ENCODE measurements at regions not wholly inside any gene's neighbourhood (a gene's known extent, or its start where the extent isn't known, plus 50 kb on each side); places are given as distances from the start of the nearest gene placed in this dataset.

GRCh38 chr16:65622151-65622550, 500.3 kb upstream of the CDH11 start:
- DNase-seq (ENCODE audit: low spot score) = no peak
- Mint-ChIP-seq H3K4me3 (ENCODE audit: unreplicated experiment) (no peak overlapping the region), H3K9me3 (ENCODE audit: low read depth) (no peaks in the 10 kb centered on the region), H3K27me3 (ENCODE audit: low read depth) (no peaks in the 10 kb centered on the region), H3K4me1 (ENCODE audit: low read depth) (peaks cover 11% of the 10 kb centered on the region), H3K36me3 (ENCODE audit: low read depth) (no peaks in the 10 kb centered on the region), H3K27ac (ENCODE audit: unreplicated experiment) (no peak overlapping the region)
- no peak for TF ChIP-seq CTCF (IDR thresholded peaks at IDR 0.05)

- H3K27ac Mint-ChIP-seq (ENCODE audit: unreplicated experiment) = no peak overlapping the region
- peaks cover 11% of the 10 kb centered on the region for H3K4me1 Mint-ChIP-seq (ENCODE audit: low read depth)
- H3K9me3 Mint-ChIP-seq (ENCODE audit: low read depth) = no peaks in the 10 kb centered on the region
- no peaks in the 10 kb centered on the region for H3K27me3 Mint-ChIP-seq (ENCODE audit: low read depth)
- no peak overlapping the region for H3K4me3 Mint-ChIP-seq (ENCODE audit: unreplicated experiment)
- no peaks in the 10 kb centered on the region for H3K36me3 Mint-ChIP-seq (ENCODE audit: low read depth)
- DNase-seq (ENCODE audit: low spot score) = no peak
- TF ChIP-seq CTCF (IDR thresholded peaks at IDR 0.05) = no peak
Observed at GRCh38 chr16:65621640-65622039, 499.8 kb upstream of the CDH11 start.

- Mint-ChIP-seq H3K4me1 (ENCODE audit: low read depth) (peaks cover 8% of the 10 kb centered on the region), H3K4me3 (ENCODE audit: unreplicated experiment) (no peak overlapping the region)
- TF ChIP-seq CTCF (IDR thresholded peaks at IDR 0.05) = no peak
Observed at GRCh38 chr16:65619606-65620005, 497.7 kb upstream of the CDH11 start.

GRCh38 chr16:65618931-65619330, 497.1 kb upstream of the CDH11 start:
- no peak for TF ChIP-seq CTCF (IDR thresholded peaks at IDR 0.05)

More at GRCh38 chr16:65619606-65620005, 497.7 kb upstream of the CDH11 start:
- H3K27me3 Mint-ChIP-seq (ENCODE audit: low read depth) = no peaks in the 10 kb centered on the region
- H3K27ac Mint-ChIP-seq (ENCODE audit: unreplicated experiment) = no peak overlapping the region
- peaks cover 3% of the 10 kb centered on the region for H3K9me3 Mint-ChIP-seq (ENCODE audit: low read depth)
- no peaks in the 10 kb centered on the region for H3K36me3 Mint-ChIP-seq (ENCODE audit: low read depth)
- no peak for DNase-seq (ENCODE audit: low spot score)

GRCh38 chr16:65618333-65618732, 496.5 kb upstream of the CDH11 start:
- H3K36me3 Mint-ChIP-seq (ENCODE audit: low read depth) = peaks cover 1% of the 10 kb centered on the region
- peaks cover 6% of the 10 kb centered on the region for H3K4me1 Mint-ChIP-seq (ENCODE audit: low read depth)
- no peak for DNase-seq (ENCODE audit: low spot score)
- H3K9me3 Mint-ChIP-seq (ENCODE audit: low read depth) = peaks cover 14% of the 10 kb centered on the region
- H3K27me3 Mint-ChIP-seq (ENCODE audit: low read depth) = no peaks in the 10 kb centered on the region
- H3K27ac Mint-ChIP-seq (ENCODE audit: unreplicated experiment) = no peak overlapping the region
- no peak for TF ChIP-seq CTCF (IDR thresholded peaks at IDR 0.05)
- H3K4me3 Mint-ChIP-seq (ENCODE audit: unreplicated experiment) = no peak overlapping the region

More at GRCh38 chr16:65618931-65619330, 497.1 kb upstream of the CDH11 start:
- peaks cover 8% of the 10 kb centered on the region for H3K9me3 Mint-ChIP-seq (ENCODE audit: low read depth)
- H3K27ac Mint-ChIP-seq (ENCODE audit: unreplicated experiment) = no peak overlapping the region
- peaks cover 1% of the 10 kb centered on the region for H3K36me3 Mint-ChIP-seq (ENCODE audit: low read depth)
- H3K4me1 Mint-ChIP-seq (ENCODE audit: low read depth) = peaks cover 6% of the 10 kb centered on the region
- DNase-seq (ENCODE audit: low spot score) = no peak
- no peak overlapping the region for H3K4me3 Mint-ChIP-seq (ENCODE audit: unreplicated experiment)
- H3K27me3 Mint-ChIP-seq (ENCODE audit: low read depth) = no peaks in the 10 kb centered on the region
